PC-9 (cell line): ENCODE measurements at regions not wholly inside any gene's neighbourhood (a gene's known extent, or its start where the extent isn't known, plus 50 kb on each side); places are given as distances from the start of the nearest gene placed in this dataset.

Experiments used
- EZH2 ChIP-seq: fragments of 200-600 bp; sonication (generic); IDR thresholded peaks from 2 replicates; pipeline ENCODE4 v1.8.0; 2017; ENCODE audit warnings: antibody characterized with exemption, low read depth
- TF ChIP-seq, protein P1 (sequence below): fragments of 200-600 bp; sonication (generic); conservative IDR thresholded peaks from 2 replicates; pipeline ENCODE4 v1.6.1; 2017; ENCODE audit warnings: mixed run types, antibody characterized with exemption, mild to moderate bottlenecking, moderate library complexity

DNA sequence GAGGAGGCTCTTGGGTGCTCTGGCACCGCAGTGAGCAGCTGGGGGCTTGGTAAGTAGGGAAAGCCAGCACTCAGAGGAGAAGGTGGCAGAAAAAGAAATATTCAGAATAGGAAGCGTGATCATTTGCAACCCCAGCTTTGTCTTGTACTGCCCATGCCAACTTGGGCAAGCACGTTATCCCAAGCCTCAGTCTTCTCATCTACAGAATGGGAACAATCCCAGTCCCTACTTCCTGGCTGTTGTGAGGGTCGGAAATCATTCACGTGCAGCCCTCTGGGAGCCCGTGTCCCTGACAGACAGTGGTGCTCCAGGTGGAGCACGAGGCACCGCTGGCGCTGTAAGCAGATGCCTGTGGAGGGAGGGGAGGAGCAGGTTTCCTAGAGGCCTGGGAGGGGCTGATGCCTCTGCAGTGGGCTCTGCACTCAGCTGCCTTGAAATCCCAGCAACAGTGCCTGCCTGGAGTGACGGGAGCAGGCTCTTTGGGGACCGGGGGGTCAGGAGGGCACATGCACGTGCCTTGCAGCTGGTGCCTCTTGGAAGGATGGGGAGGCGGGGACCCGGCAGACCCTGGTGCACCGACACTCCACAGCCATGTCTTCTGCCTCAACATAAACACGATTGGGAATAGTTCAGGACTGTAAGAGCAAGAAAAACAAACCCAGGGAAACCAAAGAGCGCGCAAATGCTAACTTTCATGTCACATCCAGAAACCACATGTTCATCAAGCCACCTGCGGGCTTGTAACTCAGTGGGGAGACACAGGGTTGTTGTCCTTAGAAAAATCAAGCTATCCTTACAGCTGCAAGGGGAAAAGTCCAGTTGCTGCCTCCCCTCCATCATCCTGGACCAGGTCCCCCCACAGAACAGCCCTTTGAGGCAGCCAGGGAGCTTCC, 86.5 kb upstream of the DIO3 start:
- TF ChIP-seq, protein P1, sequence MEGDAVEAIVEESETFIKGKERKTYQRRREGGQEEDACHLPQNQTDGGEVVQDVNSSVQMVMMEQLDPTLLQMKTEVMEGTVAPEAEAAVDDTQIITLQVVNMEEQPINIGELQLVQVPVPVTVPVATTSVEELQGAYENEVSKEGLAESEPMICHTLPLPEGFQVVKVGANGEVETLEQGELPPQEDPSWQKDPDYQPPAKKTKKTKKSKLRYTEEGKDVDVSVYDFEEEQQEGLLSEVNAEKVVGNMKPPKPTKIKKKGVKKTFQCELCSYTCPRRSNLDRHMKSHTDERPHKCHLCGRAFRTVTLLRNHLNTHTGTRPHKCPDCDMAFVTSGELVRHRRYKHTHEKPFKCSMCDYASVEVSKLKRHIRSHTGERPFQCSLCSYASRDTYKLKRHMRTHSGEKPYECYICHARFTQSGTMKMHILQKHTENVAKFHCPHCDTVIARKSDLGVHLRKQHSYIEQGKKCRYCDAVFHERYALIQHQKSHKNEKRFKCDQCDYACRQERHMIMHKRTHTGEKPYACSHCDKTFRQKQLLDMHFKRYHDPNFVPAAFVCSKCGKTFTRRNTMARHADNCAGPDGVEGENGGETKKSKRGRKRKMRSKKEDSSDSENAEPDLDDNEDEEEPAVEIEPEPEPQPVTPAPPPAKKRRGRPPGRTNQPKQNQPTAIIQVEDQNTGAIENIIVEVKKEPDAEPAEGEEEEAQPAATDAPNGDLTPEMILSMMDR: no peak
- no peak for TF ChIP-seq EZH2
